Duodenal mucosa (tissue), 2 donors: ENCODE measurements at regions not wholly inside any gene's neighbourhood (a gene's known extent, or its start where the extent isn't known, plus 50 kb on each side); places are given as distances from the start of the nearest gene placed in this dataset.

Experiments
- H3K27ac ChIP-seq: one replicate; pipeline ENCODE4 v1.7.0; 2013; ENCODE audit warnings: low read depth, low read length
- H3K27me3 ChIP-seq, 2 donors: one replicate each; pipeline ENCODE4 v1.7.0; 2013; ENCODE audit warnings: low read length in 2 of 2, control low read depth in 1 of 2; ENCODE audit not compliant: insufficient read depth in 2 of 2, control insufficient read depth in 1 of 2
- H3K36me3 ChIP-seq, 2 donors: one replicate each; pipeline ENCODE4 v1.7.0; 2013; ENCODE audit warnings: low read length in 2 of 2, control low read depth in 1 of 2; ENCODE audit not compliant: insufficient read depth in 2 of 2, control insufficient read depth in 1 of 2
- H3K4me1 ChIP-seq, 2 donors: one replicate each; pipeline ENCODE4 v1.7.0; 2013; ENCODE audit warnings: low read length in 2 of 2, control low read depth in 1 of 2; ENCODE audit not compliant: insufficient read depth in 2 of 2, control insufficient read depth in 1 of 2
- H3K4me3 ChIP-seq, 2 donors: one replicate each; pipeline ENCODE4 v1.7.0; 2013; ENCODE audit warnings: low read length in 2 of 2, low read depth in 1 of 2
- H3K9ac ChIP-seq, 2 donors: one replicate each; pipeline ENCODE4 v1.7.0; 2013; ENCODE audit warnings: low read length in 2 of 2, low read depth in 1 of 2
- H3K9me3 ChIP-seq, 2 donors: one replicate each; pipeline ENCODE4 v1.7.0; 2013; ENCODE audit warnings: low read length in 2 of 2, control low read depth in 1 of 2; ENCODE audit not compliant: control insufficient read depth in 1 of 2

- Histone ChIP-seq H3K27ac (no peak overlapping the region), H3K4me3 (peak overlapping the region in 1 of 2 donors; percentile 42), H3K9me3 (no peaks in the 10 kb centered on the region), H3K36me3 (no peaks in the 10 kb centered on the region), H3K27me3 (no peaks in the 10 kb centered on the region), H3K4me1 (peaks cover 36 to 63% of the 10 kb centered on the region in 2 donors), H3K9ac (peak overlapping the region in 1 of 2 donors; percentile 49)
These were observed 133.8 kb upstream of the ARHGAP5 start for GRCh38 chr14:31943217-31943799.

- Histone ChIP-seq H3K9ac (peak overlapping the region; percentile 49 to 61), H3K4me1 (peaks cover 36 to 63% of the 10 kb centered on the region in 2 donors), H3K27me3 (no peaks in the 10 kb centered on the region), H3K36me3 (no peaks in the 10 kb centered on the region), H3K9me3 (no peaks in the 10 kb centered on the region), H3K27ac (peak overlapping the region; percentile 87), H3K4me3 (peak overlapping the region in 1 of 2 donors; percentile 42)
These were observed 133.2 kb upstream of the ARHGAP5 start for GRCh38 chr14:31943861-31944255.

- Histone ChIP-seq H3K36me3 (no peaks in the 10 kb centered on the region), H3K9ac (peak overlapping the region; percentile 53 to 61), H3K4me1 (peaks cover 36 to 60% of the 10 kb centered on the region in 2 donors), H3K27ac (peak overlapping the region; percentile 87), H3K27me3 (no peaks in the 10 kb centered on the region), H3K9me3 (no peaks in the 10 kb centered on the region), H3K4me3 (peak overlapping the region; percentile 42 to 53)
These were observed 132.6 kb upstream of the ARHGAP5 start for GRCh38 chr14:31944256-31945073.

- Histone ChIP-seq H3K36me3 (no peaks in the 10 kb centered on the region), H3K27ac (peak overlapping the region; percentile 87), H3K4me1 (peaks cover 36 to 54% of the 10 kb centered on the region in 2 donors), H3K27me3 (no peaks in the 10 kb centered on the region), H3K9me3 (no peaks in the 10 kb centered on the region), H3K4me3 (peak overlapping the region; percentile 42 to 53), H3K9ac (peak overlapping the region; percentile 53 to 61)
These were observed 132.0 kb upstream of the ARHGAP5 start for GRCh38 chr14:31945074-31945613.

- no peak overlapping the region for H3K27ac ChIP-seq
- no peaks in the 10 kb centered on the region for H3K36me3 ChIP-seq
- no peaks in the 10 kb centered on the region for H3K27me3 ChIP-seq
- peak overlapping the region in 1 of 2 donors; percentile 53 for H3K9ac ChIP-seq
- H3K9me3 ChIP-seq = no peaks in the 10 kb centered on the region
- H3K4me1 ChIP-seq = peaks cover 42 to 48% of the 10 kb centered on the region in 2 donors
- no peak overlapping the region for H3K4me3 ChIP-seq
These were observed 131.4 kb upstream of the ARHGAP5 start for GRCh38 chr14:31945701-31946100.

- no peaks in the 10 kb centered on the region for H3K9me3 ChIP-seq
- no peak overlapping the region for H3K9ac ChIP-seq
- no peak overlapping the region for H3K4me3 ChIP-seq
- H3K27me3 ChIP-seq = no peaks in the 10 kb centered on the region
- no peak overlapping the region for H3K27ac ChIP-seq
- peaks cover 45 to 46% of the 10 kb centered on the region in 2 donors for H3K4me1 ChIP-seq
- no peaks in the 10 kb centered on the region for H3K36me3 ChIP-seq
These were observed 130.0 kb upstream of the ARHGAP5 start for GRCh38 chr14:31947076-31947475.

- Histone ChIP-seq H3K36me3 (no peaks in the 10 kb centered on the region), H3K27ac (no peak overlapping the region), H3K9ac (no peak overlapping the region), H3K9me3 (no peaks in the 10 kb centered on the region), H3K4me1 (peaks cover 37 to 42% of the 10 kb centered on the region in 2 donors), H3K27me3 (no peaks in the 10 kb centered on the region), H3K4me3 (no peak overlapping the region)
These were observed 129.2 kb upstream of the ARHGAP5 start for GRCh38 chr14:31947680-31948595.

GRCh38 chr14:31949709-31950108 is 127.4 kb upstream of the ARHGAP5 start:
- Histone ChIP-seq H3K27ac (no peak overlapping the region), H3K9ac (no peak overlapping the region), H3K36me3 (no peaks in the 10 kb centered on the region), H3K27me3 (no peaks in the 10 kb centered on the region), H3K4me3 (no peak overlapping the region), H3K4me1 (peaks cover 24 to 28% of the 10 kb centered on the region in 2 donors), H3K9me3 (no peaks in the 10 kb centered on the region)

GRCh38 chr14:31950331-31950730 is 126.8 kb upstream of the ARHGAP5 start:
- Histone ChIP-seq H3K4me3 (no peak overlapping the region), H3K27me3 (no peaks in the 10 kb centered on the region), H3K9me3 (no peaks in the 10 kb centered on the region), H3K27ac (no peak overlapping the region), H3K4me1 (peaks cover 18 to 23% of the 10 kb centered on the region in 2 donors), H3K36me3 (no peaks in the 10 kb centered on the region), H3K9ac (no peak overlapping the region)
